GM23248 (cell line): ENCODE measurements at regions not wholly inside any gene's neighbourhood (a gene's known extent, or its start where the extent isn't known, plus 50 kb on each side); places are given as distances from the start of the nearest gene placed in this dataset.
A peak's percentile ranks its signal among the peaks of the same experiment; 100 is the strongest.

Experiments used
- DNase-seq: peaks from one replicate; pipeline ENCODE4 v3.0.0-alpha.2; 2015
- H2AFZ ChIP-seq: fragments of 200-600 bp; sonication (generic); 2 replicates; pipeline ENCODE4 v1.6.1; 2016; ENCODE audit warnings: antibody characterized with exemption
- H3F3A ChIP-seq: fragments of 200-600 bp; sonication (generic); 2 replicates; pipeline ENCODE4 v1.6.1; 2016; ENCODE audit warnings: mild to moderate bottlenecking, antibody characterized with exemption, mixed run types; ENCODE audit not compliant: insufficient read depth
- H3K27ac ChIP-seq: fragments of 200-600 bp; sonication (generic); 2 replicates; pipeline ENCODE4 v1.5.1; 2016; ENCODE audit warnings: mild to moderate bottlenecking
- H3K27me3 ChIP-seq: fragments of 200-600 bp; sonication (generic); replicated peaks from 2 replicates; pipeline ENCODE4 v1.6.1; 2016; ENCODE audit warnings: mild to moderate bottlenecking; ENCODE audit not compliant: insufficient read depth
- H3K36me3 ChIP-seq: fragments of 200-600 bp; sonication (generic); 2 replicates; pipeline ENCODE4 v1.6.1; 2016; ENCODE audit warnings: low read depth, mild to moderate bottlenecking
- H3K4me1 ChIP-seq: fragments of 200-600 bp; sonication (generic); 2 replicates; pipeline ENCODE4 v1.6.1; 2016; ENCODE audit warnings: mild to moderate bottlenecking; ENCODE audit not compliant: insufficient read depth
- H3K4me2 ChIP-seq: fragments of 200-600 bp; sonication (generic); one replicate; pipeline ENCODE4 v1.6.1; 2016; ENCODE audit warnings: mild to moderate bottlenecking; ENCODE audit not compliant: unreplicated experiment
- H3K4me3 ChIP-seq: fragments of 200-600 bp; sonication (generic); 2 replicates; pipeline ENCODE4 v1.5.1; 2016; ENCODE audit warnings: mild to moderate bottlenecking
- H3K79me2 ChIP-seq: fragments of 200-600 bp; sonication (generic); 2 replicates; pipeline ENCODE4 v1.6.1; 2016; ENCODE audit warnings: mild to moderate bottlenecking; ENCODE audit not compliant: insufficient read depth
- H3K9ac ChIP-seq: fragments of 200-600 bp; sonication (generic); 2 replicates; pipeline ENCODE4 v1.6.1; 2016; ENCODE audit warnings: mild to moderate bottlenecking
- H3K9me2 ChIP-seq: fragments of 200-600 bp; sonication (generic); 2 replicates; pipeline ENCODE4 v1.6.1; 2016; ENCODE audit warnings: mixed run types, mild to moderate bottlenecking, moderate library complexity; ENCODE audit not compliant: insufficient read depth
- H3K9me3 ChIP-seq: fragments of 200-600 bp; sonication (generic); one replicate; pipeline ENCODE4 v1.6.1; 2017; ENCODE audit warnings: low read depth
- H4K20me1 ChIP-seq: fragments of 200-600 bp; sonication (generic); 2 replicates; pipeline ENCODE4 v1.6.0; 2016; ENCODE audit not compliant: insufficient read depth
- EZH2 ChIP-seq: fragments of 200-600 bp; sonication (generic); IDR thresholded peaks from 2 replicates; pipeline ENCODE4 v1.6.1; 2018; ENCODE audit warnings: antibody characterized with exemption, mild to moderate bottlenecking; ENCODE audit not compliant: insufficient read depth, poor library complexity, severe bottlenecking
- EZH2phosphoT487 ChIP-seq: fragments of 200-600 bp; sonication (generic); IDR thresholded peaks from 2 replicates; pipeline ENCODE4 v1.6.1; 2018; ENCODE audit warnings: antibody characterized with exemption, moderate library complexity, mild to moderate bottlenecking, low read depth; ENCODE audit not compliant: insufficient read depth
- WGBS, 2 experiments: methylation state at CpG; one replicate each; pipeline ENCODE4 v1.1.6; 2015 to 2017; ENCODE audit warnings: low lambda C conversion rate in 2 of 2, low coverage in 1 of 2; ENCODE audit errors: missing lambda C conversion rate in 2 of 2; 5-methylcytosine and 5-hydroxymethylcytosine counted together
- in situ Hi-C: fragments of 300-500 bp; cut with MboI; formaldehyde crosslinking; loops from 2 replicates; pipeline ENCODE4 v1.15.0; 2020

- in situ Hi-C loops: no loop called here
- Histone ChIP-seq H3K79me2 (no peaks in the 10 kb centered on the region), H3K4me1 (peaks cover 9% of the 10 kb centered on the region), H3K36me3 (no peaks in the 10 kb centered on the region), H3K9ac (no peak overlapping the region), H4K20me1 (no peaks in the 10 kb centered on the region), H3K4me2 (no peak overlapping the region), H2AFZ (no peak overlapping the region), H3K27ac (no peak overlapping the region), H3F3A (peaks cover 8% of the 10 kb centered on the region; the same call in 1 of the 2 replicates), H3K27me3 (no peaks in the 10 kb centered on the region), H3K9me2 (no peaks in the 10 kb centered on the region), H3K4me3 (no peak overlapping the region), H3K9me3 (no peaks in the 10 kb centered on the region)
- no peak for DNase-seq
- TF ChIP-seq EZH2phosphoT487 (no peak), EZH2 (no peak)
- 66 to 71% methylated on average over 8 of the region's 8 CpGs for WGBS, 2 experiments
Measured at GRCh38 chr4:111770514-111770913, 374.7 kb upstream of the FAM241A start.

DNA sequence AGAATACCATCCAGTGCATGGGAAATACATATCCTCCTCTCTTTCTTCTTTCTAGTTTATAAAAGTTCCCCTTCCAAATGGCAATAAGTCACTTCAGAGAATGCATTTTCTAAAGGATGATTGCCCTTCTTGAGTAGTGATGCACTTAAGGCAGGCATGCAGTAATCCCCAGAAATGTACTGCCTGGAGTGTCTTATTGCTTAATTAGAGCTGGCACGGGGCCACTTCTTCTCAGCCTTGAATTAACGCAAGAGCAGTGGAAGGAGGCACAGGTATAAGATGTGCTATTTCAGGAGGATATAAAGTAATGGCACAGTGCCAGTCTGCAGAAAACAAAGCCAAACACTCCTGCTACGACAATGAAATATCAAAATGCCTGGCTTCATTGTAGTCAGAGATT, 371.4 kb upstream of the FAM241A start:
- Histone ChIP-seq H3K9me2 (no peaks in the 10 kb centered on the region), H3K27me3 (no peaks in the 10 kb centered on the region), H3K4me1 (peaks cover 24% of the 10 kb centered on the region), H3K79me2 (no peaks in the 10 kb centered on the region), H3K27ac (no peak overlapping the region), H3K9ac (no peak overlapping the region), H3K9me3 (no peaks in the 10 kb centered on the region), H3K36me3 (no peaks in the 10 kb centered on the region), H2AFZ (peak overlapping the region; percentile 1; the same call in 1 of the 2 replicates), H4K20me1 (no peaks in the 10 kb centered on the region), H3K4me3 (no peak overlapping the region), H3F3A (peaks cover 18% of the 10 kb centered on the region), H3K4me2 (no peak overlapping the region)
- 60 to 66% methylated on average over 3 of the region's 3 CpGs for WGBS, 2 experiments
- peak; percentile 24 for DNase-seq
- in situ Hi-C loops: no loop called here
- TF ChIP-seq EZH2phosphoT487 (no peak), EZH2 (no peak)

- WGBS, 2 experiments: 61 to 64% methylated on average over 4 of the region's 4 CpGs
- Histone ChIP-seq H2AFZ (no peak overlapping the region), H3K4me1 (peaks cover 24% of the 10 kb centered on the region), H3K4me2 (peak overlapping the region; percentile 14), H3F3A (peaks cover 18% of the 10 kb centered on the region), H3K4me3 (no peak overlapping the region), H3K9ac (no peak overlapping the region), H3K9me3 (no peaks in the 10 kb centered on the region), H3K79me2 (no peaks in the 10 kb centered on the region), H3K27ac (no peak overlapping the region), H3K27me3 (no peaks in the 10 kb centered on the region), H3K36me3 (no peaks in the 10 kb centered on the region), H3K9me2 (no peaks in the 10 kb centered on the region), H4K20me1 (no peaks in the 10 kb centered on the region)
- TF ChIP-seq EZH2 (no peak), EZH2phosphoT487 (no peak)
- DNase-seq: peak; percentile 51
- in situ Hi-C loops: no loop called here
Measured at GRCh38 chr4:111775556-111776297, 369.5 kb upstream of the FAM241A start.

DNA sequence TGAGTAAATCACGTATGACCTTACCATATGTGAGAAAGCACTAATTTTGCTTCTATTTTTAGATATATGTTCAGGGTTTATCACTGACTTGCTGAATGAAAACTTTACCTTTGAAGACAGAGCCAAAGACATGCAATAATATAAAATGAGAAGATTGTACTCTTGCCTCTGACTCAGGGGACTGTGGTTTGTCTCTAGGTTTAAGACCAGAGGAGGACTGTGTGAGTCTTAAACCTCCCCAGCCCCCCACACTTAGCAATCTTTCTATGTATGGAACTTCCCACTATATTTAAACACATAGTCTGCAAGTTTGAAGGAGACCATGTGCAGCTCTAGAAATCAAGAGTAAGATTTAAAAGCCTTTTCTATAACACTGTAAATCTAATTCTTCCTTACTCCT, 368.7 kb upstream of the FAM241A start:
- Histone ChIP-seq H3K4me1 (peaks cover 24% of the 10 kb centered on the region), H3F3A (peaks cover 18% of the 10 kb centered on the region), H3K9me3 (no peaks in the 10 kb centered on the region), H4K20me1 (no peaks in the 10 kb centered on the region), H2AFZ (no peak overlapping the region), H3K36me3 (no peaks in the 10 kb centered on the region), H3K9me2 (no peaks in the 10 kb centered on the region), H3K4me2 (peak overlapping the region; percentile 14), H3K27ac (no peak overlapping the region), H3K9ac (no peak overlapping the region), H3K4me3 (no peak overlapping the region), H3K79me2 (no peaks in the 10 kb centered on the region), H3K27me3 (no peaks in the 10 kb centered on the region)
- TF ChIP-seq EZH2phosphoT487 (no peak), EZH2 (no peak)
- 35 to 41% methylated on average over 1 of the region's 1 CpG for WGBS, 2 experiments
- in situ Hi-C loops: no loop called here
- DNase-seq: peak; percentile 70

- no peaks in the 10 kb centered on the region for H4K20me1 ChIP-seq
- H2AFZ ChIP-seq: peak overlapping the region; percentile 20; the same call in 1 of the 2 replicates
- in situ Hi-C loops: no loop called here
- WGBS, 2 experiments: 84 to 85% methylated on average over 1 of the region's 1 CpG
- H3K27ac ChIP-seq: no peak overlapping the region
- no peaks in the 10 kb centered on the region for H3K9me3 ChIP-seq
- no peaks in the 10 kb centered on the region for H3K27me3 ChIP-seq
- peaks cover 21% of the 10 kb centered on the region for H3K4me1 ChIP-seq
- no peak overlapping the region for H3K4me3 ChIP-seq
- H3K4me2 ChIP-seq: no peak overlapping the region
- no peak overlapping the region for H3K9ac ChIP-seq
- no peaks in the 10 kb centered on the region for H3K36me3 ChIP-seq
- H3K9me2 ChIP-seq: no peaks in the 10 kb centered on the region
- no peaks in the 10 kb centered on the region for H3K79me2 ChIP-seq
- DNase-seq: peak; percentile 46
- TF ChIP-seq EZH2phosphoT487: no peak
- peaks cover 16% of the 10 kb centered on the region for H3F3A ChIP-seq
Measured at GRCh38 chr4:111778543-111778942, 366.7 kb upstream of the FAM241A start.
